NB4 (cell line): ENCODE measurements at regions not wholly inside any gene's neighbourhood (a gene's known extent, or its start where the extent isn't known, plus 50 kb on each side); places are given as distances from the start of the nearest gene placed in this dataset.

Experiments
- POLR2A ChIP-seq: IDR thresholded peaks from 2 replicates; pipeline ENCODE4 v1.6.1; 2011; ENCODE audit warnings: mild to moderate bottlenecking; ENCODE audit not compliant: insufficient read length; ENCODE audit errors: extremely low read depth
- TF ChIP-seq, protein P1 (sequence below): IDR thresholded peaks from 2 replicates; pipeline ENCODE4 v1.6.1; 2011; ENCODE audit warnings: low read depth, low read length

- no peak for TF ChIP-seq POLR2A
- TF ChIP-seq, protein P1, sequence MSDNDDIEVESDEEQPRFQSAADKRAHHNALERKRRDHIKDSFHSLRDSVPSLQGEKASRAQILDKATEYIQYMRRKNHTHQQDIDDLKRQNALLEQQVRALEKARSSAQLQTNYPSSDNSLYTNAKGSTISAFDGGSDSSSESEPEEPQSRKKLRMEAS = no peak
Observed at GRCh38 chr7:34225193-34225592, 319.9 kb downstream of the BMPER start.
